Cardiac muscle cell (in vitro differentiated cells and primary cell): ENCODE measurements at regions not wholly inside any gene's neighbourhood (a gene's known extent, or its start where the extent isn't known, plus 50 kb on each side); places are given as distances from the start of the nearest gene placed in this dataset.

Source experiments
- DNase-seq, 2 donors: peaks; one replicate each; pipeline versions ENCODE4 v3.0.0 to v3.0.0-alpha.2; 2010 to 2017; ENCODE audit warnings: low read depth in 1 of 2, low spot score in 1 of 2
- H3K27ac ChIP-seq: fragments of 200-600 bp; sonication (generic); 2 replicates; pipeline ENCODE4 v1.5.1; 2016
- H3K27me3 ChIP-seq: fragments of 200-600 bp; sonication (generic); 2 replicates; pipeline ENCODE4 v1.6.0; 2016; ENCODE audit warnings: control low read depth
- H3K36me3 ChIP-seq: fragments of 200-600 bp; sonication (generic); 2 replicates; pipeline ENCODE4 v1.5.1; 2016; ENCODE audit warnings: control low read depth
- H3K4me1 ChIP-seq: fragments of 200-600 bp; sonication (generic); 2 replicates; pipeline ENCODE4 v1.8.1; 2017; ENCODE audit warnings: low read depth, mild to moderate bottlenecking, mixed run types
- H3K4me3 ChIP-seq: fragments of 200-600 bp; sonication (generic); 2 replicates; pipeline ENCODE4 v1.5.1; 2016; ENCODE audit warnings: mild to moderate bottlenecking
- H3K9me3 ChIP-seq: fragments of 200-600 bp; sonication (generic); 2 replicates; pipeline ENCODE4 v1.5.1; 2017; ENCODE audit warnings: low read depth, mild to moderate bottlenecking, control low read depth
- TF ChIP-seq, protein P1 (sequence below): IDR thresholded peaks from 2 replicates; pipeline ENCODE4 v1.5.1; 2012; ENCODE audit warnings: low read depth, mild to moderate bottlenecking, low read length

DNA sequence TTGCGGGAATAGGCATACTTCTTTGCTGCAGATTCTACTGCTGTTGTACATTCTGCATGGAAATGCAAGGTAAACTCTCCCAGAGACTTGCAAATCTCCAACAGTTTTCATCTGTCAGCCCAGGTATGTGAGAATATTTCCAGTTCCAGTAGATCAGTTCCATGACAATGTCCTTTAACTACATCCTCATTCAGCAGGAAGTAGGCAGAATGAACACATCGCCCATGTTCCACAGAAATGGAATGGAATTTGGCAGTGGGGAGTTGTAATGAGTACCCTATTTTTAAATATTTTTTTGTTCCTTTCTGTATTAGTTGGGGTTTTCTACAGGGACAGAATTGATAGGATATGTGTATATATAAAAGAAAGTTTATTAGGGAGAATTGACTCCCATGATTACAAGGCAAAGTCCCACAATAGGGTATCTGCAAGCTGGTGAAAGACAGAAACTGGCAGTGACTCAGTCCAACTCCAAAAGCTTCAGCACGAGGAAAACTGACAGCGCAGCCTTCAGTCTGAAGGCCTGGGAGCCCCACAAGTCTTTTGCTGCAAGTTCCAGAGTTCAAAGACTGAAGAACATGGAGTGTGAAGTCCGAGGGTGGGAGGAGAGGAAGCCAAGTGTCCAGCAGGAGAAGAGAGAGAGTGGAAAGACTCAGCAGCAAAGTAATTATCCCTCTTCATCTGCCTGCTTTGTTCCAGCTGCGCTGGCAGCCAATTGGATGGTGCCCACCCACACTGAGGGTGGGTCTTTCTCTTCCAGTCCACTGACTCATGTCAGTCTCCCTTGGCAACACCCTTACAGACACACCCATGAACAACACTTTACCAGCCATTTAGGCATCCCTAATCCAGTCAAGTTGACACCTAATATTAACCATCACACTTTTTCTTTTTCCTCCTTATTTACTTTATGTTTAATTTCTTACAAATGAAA, 110.4 kb upstream of the SCAF11 start:
- H3K27me3 ChIP-seq: no peaks in the 10 kb centered on the region
- TF ChIP-seq, protein P1, sequence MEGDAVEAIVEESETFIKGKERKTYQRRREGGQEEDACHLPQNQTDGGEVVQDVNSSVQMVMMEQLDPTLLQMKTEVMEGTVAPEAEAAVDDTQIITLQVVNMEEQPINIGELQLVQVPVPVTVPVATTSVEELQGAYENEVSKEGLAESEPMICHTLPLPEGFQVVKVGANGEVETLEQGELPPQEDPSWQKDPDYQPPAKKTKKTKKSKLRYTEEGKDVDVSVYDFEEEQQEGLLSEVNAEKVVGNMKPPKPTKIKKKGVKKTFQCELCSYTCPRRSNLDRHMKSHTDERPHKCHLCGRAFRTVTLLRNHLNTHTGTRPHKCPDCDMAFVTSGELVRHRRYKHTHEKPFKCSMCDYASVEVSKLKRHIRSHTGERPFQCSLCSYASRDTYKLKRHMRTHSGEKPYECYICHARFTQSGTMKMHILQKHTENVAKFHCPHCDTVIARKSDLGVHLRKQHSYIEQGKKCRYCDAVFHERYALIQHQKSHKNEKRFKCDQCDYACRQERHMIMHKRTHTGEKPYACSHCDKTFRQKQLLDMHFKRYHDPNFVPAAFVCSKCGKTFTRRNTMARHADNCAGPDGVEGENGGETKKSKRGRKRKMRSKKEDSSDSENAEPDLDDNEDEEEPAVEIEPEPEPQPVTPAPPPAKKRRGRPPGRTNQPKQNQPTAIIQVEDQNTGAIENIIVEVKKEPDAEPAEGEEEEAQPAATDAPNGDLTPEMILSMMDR: no peak
- no peaks in the 10 kb centered on the region for H3K4me1 ChIP-seq
- H3K9me3 ChIP-seq: no peaks in the 10 kb centered on the region
- no peak for DNase-seq
- no peaks in the 10 kb centered on the region for H3K36me3 ChIP-seq
- no peak overlapping the region for H3K4me3 ChIP-seq
- no peak overlapping the region for H3K27ac ChIP-seq

DNA sequence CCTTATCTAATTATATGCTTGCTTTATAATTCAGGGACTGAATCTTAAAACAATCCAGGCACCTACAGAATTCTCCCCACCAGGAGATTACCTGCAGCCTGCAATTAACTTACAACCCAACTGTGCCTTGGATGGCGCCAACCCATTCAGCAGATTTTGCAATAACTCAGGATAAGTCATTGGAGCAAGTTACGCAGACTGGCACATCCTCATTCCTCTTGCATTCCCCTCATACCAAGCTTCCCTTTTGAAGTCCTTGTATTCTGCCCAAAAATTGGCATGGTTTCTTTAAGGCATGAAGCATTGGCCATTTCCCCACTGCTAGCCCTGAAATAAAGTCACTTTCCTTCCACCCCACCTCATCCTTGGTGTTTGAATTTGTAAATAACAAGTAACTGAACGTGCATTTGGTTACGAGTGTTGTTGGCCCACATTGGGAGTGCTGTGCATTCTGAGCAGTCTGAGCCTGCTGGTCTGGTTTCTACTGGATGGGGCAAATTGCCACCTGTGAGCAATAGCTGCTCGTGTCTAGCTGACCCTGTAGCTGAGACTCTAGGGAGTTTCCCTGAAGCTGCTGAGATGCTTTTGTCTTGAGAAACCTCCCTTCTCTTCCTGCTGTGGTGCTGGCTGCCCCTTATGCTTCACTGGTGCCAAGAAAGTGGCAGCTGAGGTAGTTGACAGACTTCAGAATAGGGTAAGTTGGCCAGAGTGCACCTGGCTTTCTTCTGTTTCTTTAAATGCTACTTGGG, 99.2 kb upstream of the SCAF11 start:
- H3K9me3 ChIP-seq: no peaks in the 10 kb centered on the region
- TF ChIP-seq, protein P1: no peak

DNA sequence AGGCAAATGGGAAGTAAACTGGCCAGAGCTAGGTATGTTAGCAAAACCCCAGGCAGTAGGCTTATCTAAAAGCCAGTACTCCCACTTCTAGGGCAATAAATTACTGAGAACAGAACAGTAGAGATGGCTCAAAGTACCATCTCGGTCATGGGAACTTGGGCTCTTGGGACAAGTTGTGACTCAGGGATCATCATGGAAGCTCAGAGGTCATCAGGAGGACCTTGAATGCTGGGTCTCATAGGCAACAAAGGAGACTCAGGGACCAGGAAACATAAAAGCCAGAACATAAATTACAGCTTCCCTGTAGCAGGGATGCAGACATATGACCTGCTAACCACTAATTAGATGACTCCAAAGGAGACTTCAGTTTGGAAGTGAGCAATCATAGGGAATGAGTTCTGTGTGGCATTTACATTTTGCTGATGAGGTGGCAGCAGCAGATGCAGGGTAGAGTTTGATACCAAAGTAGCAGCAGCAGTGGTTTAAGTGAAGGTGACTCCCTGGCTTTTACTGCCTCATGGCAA, 97.6 kb upstream of the SCAF11 start:
- TF ChIP-seq, protein P1: no peak
- Histone ChIP-seq H3K9me3 (no peaks in the 10 kb centered on the region), H3K27ac (no peak overlapping the region), H3K4me3 (no peak overlapping the region), H3K36me3 (no peaks in the 10 kb centered on the region), H3K27me3 (no peaks in the 10 kb centered on the region), H3K4me1 (no peaks in the 10 kb centered on the region)
- no peak for DNase-seq

More for the DNA sequence above, 99.2 kb upstream of the SCAF11 start:
- no peak for DNase-seq
- H3K27me3 ChIP-seq: no peaks in the 10 kb centered on the region
- no peaks in the 10 kb centered on the region for H3K4me1 ChIP-seq
- H3K27ac ChIP-seq: no peak overlapping the region
- no peak overlapping the region for H3K4me3 ChIP-seq
- H3K36me3 ChIP-seq: no peaks in the 10 kb centered on the region

DNA sequence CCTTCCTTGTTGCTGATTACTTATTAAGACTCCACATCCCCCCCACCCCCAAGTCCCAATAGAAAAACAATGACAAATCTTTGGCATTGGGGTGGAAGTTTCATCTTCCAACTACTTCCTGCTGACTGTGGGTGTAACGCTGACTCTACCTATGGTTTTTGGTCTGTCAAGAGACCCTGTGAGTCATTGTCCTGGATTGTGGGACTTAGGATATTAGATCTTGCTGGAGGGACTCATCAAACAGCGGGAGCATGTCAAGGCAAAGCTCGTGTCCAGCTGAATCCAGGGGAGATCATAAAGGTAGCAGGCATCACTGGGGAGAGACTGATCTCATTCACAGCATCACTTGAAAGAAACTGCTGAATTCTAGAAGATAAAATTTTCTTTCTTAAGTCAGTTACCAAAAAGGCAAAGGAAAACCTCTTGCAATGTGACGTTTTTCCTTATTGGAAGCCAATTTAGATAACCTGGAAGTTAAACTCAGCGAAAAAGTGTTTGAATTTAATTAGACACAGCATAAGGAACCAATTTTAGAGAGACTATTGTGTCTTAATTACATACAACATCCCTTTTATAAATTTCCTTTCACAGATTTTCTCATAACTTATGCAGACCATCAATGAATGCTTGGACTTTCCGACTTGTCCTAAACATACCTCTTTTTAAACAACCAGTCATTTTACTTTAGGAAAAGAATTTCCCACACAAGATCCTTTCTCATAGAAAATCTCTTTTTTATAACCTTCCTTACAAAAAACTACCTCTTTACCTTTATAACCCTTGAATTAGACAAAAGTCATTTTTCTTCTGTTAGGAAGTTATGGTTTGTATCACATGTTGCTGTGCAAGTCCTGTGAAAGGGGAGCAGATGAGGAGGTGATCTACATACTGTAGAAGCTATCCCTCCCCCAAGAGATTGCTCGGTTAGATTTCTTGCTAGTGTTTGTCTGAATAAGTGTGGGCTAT, 94.6 kb upstream of the SCAF11 start:
- Histone ChIP-seq H3K9me3 (no peaks in the 10 kb centered on the region), H3K4me3 (no peak overlapping the region), H3K27ac (no peak overlapping the region), H3K4me1 (no peaks in the 10 kb centered on the region), H3K36me3 (no peaks in the 10 kb centered on the region), H3K27me3 (no peaks in the 10 kb centered on the region)
- no peak for DNase-seq
- TF ChIP-seq, protein P1: no peak
